Stimulated activated CD4-positive, alpha-beta T cell treated with anti-CD3 and anti-CD28 coated beads, Interleukin-15, amount 100 ng/mL, for 1 hour (primary cell): ENCODE measurements at regions not wholly inside any gene's neighbourhood (a gene's known extent, or its start where the extent isn't known, plus 50 kb on each side); places are given as distances from the start of the nearest gene placed in this dataset.

ENCODE experiments used
- DNase-seq, 2 donors: peaks; one replicate each; pipeline ENCODE4 v3.0.0-alpha.2; 2020; ENCODE audit warnings: low read depth in 1 of 2, low spot score in 1 of 2

GRCh38 chr11:62073061-62073460 is 50.8 kb upstream of the INCENP start:
- no peak for DNase-seq

- no peak for DNase-seq
Measured at GRCh38 chr11:62071408-62071807, 52.4 kb upstream of the INCENP start.

GRCh38 chr11:62069986-62070919 is 53.6 kb upstream of the INCENP start:
- DNase-seq = no peak

DNA sequence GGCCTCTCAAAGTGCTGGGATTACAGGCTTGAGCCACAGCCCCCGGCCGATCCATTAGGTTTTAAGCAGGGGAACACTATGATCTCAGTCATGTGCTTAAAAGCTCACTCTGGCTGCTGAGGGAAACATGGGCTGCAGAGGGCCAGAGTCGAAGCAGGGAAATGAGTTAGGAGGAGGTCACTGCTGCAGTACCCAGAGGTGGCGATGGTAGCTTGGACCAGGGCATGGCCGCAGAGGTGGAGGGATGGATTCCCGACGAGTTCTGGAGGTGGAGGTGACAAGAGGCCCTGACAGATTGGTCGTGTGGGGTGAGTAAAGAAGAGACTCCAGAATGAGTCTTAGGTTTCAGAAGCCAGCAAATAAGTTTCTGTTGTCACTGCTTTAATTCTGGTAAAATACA is 54.4 kb upstream of the INCENP start:
- no peak for DNase-seq

DNA sequence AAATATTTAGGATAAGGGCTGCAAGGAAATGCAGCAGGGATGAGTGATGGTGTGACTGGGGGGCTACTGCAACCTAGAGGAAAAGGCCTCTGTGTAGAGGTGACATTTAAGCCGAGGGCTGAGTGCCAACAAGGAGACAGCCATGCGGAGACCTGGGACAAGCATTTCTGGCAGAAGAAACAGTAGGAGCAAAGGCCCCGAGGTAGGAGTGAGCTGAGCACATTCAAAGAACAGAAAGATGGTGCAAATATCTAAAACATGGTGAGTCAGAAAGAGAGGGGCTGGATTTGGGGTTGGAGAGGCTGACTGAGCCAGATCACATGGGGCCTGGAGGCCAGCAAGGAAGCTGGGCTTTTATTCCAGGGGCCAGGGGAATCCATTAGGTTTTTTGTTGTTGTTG is 55.1 kb upstream of the INCENP start:
- no peak for DNase-seq

- no peak for DNase-seq
Measured at GRCh38 chr11:62067741-62068140, 56.1 kb upstream of the INCENP start.

GRCh38 chr11:62064221-62064620 is 59.6 kb upstream of the INCENP start:
- DNase-seq = no peak

DNA sequence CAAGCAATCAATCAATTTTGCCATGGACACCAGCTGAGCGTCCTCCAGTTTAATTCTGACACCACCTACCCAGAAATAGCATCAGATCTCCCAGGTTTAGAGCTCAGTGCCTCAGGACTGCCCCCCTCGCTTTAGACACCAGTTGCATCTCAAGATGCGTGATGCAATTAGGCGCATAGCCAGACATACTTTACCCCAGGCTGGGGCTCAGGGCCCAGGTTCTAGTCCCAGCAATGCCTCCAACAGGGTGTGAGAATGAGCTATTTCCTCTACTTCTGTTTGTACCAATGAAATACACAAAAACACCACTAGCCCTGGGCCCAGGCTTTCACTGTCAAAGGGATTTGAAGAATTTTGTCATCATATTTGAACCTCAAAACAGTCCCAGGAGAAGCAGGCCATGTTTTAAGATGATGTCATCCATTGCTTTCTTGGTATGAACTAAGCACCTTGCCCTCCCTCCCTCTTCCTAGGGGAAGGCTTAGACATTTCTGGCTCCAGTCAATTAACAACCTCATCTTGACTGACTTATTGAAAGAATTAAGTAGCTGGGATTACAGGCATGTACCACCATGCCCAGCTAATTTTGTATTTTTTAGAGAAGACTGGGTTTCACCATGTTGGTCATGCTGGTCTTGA is 61.5 kb upstream of the INCENP start:
- DNase-seq = no peak

- no peak for DNase-seq
Measured at GRCh38 chr11:62061356-62062222, 62.2 kb upstream of the INCENP start.

- no peak for DNase-seq
Measured at GRCh38 chr11:62057069-62057468, 66.7 kb upstream of the INCENP start.

DNA sequence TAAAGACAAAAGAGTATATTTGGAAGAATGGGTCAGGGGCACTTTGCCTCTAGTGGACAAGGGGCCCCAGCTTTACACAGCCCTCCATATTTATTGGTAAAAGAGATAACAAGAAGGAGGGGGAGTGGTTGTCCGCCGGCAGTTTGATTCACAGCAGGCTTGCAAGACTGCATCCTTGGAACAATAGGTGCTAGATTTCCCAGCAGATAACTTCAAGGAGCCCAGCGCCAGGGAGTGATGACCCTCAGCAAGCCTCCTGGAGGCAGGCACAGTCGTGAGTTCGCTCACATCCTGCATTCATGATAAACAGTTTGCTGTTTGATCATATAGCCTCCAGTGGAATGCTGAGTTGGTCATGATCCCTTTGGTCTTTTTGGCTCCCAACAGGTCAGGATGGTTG is 67.8 kb upstream of the INCENP start:
- DNase-seq = no peak

DNA sequence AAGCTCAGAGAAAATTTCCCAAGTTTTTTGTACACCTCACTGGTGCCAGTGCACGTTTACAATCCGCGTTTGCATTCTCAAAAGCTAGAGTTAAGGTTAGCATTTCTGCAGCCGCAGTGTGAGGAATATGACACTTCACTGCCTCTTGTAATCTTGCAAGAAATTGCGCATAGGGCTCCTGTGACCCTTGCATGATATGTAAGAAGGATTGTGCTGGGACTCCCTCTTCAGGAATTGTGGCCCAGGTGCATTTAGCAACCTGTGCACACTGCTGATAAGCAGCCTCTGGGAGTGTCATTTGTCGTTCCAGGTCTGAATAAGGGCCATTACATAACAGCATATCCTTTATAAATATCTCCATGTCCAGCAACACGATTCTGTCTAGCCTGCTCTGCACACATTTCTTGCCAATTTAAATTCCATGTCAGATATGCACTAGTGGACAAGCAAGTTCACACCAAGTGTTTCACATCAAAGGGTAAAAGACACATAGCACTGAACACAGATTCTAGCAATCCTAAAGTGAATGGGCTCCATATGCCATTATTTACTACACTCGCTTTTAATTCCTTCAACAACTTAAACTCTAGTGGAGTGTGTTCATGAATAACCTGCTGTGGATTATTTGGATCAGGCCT is 69.2 kb upstream of the INCENP start:
- DNase-seq = no peak

DNA sequence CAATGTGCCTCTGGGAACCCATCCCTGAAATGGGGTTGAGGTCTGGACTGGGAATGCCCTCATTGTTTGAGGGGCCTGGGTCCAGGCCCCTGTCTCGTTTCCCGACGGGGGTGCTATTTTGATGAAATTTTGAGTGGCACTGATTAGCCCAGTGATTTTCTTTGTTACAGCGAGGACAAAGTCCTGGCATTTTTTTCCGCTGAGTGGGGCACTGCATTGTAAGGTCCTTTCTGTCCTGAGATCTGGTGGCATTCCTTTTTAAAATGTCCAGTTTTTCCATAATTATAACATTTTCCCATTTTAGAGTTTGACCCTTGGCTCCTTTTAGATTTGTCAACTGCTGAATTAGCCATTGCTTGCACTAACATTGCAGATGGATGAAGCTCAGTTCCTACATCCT is 69.7 kb upstream of the INCENP start:
- DNase-seq = no peak

- no peak for DNase-seq
Measured at GRCh38 chr11:62050716-62051115, 73.1 kb upstream of the INCENP start.

DNA sequence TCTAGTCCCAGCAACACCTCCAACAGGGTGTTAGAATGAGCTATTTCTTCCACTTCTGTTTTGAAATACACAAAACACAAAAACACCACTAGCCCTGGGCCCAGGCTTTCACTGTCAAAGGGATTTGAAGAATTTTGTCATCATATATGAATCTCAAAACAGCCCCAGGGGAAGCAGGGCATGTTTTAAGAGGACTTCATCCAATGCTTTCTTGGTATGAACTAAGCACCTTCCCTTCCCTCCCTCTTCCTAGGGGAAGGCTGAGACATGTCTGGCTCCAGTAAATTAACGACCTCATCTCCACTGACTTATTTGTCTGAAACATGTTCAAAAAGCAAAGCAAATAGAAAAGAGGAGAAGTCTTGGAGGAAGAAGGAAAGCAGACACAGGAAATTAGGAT is 75.7 kb upstream of the INCENP start:
- DNase-seq = no peak

- no peak for DNase-seq
Measured at GRCh38 chr11:62046568-62047100, 77.2 kb upstream of the INCENP start.

DNA sequence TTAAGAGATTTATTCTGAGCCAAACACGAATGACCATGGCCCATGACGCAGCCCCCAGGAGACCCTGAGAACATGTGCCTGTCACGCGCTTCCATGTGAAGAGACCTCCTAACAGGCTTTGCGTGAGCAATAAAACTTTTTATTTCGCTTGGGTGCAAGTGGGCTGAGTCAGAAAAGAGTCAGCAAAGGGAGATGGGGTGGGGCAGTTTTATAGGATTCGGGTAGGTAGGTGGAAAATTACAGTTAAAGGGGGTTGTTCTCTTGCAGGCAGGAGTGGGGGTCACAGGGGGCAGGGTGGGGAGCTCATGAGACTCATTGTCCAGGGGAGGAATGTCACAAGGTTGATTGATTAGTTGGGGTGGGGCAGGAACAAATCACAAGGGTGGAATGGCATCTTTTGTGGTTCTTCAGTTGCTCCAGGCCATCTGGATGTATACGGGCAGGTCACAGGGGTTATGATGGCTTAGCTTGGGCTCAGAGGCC is 77.2 kb upstream of the FTH1 start:
- DNase-seq = no peak

- no peak for DNase-seq
Measured at GRCh38 chr11:62035293-62035692, 67.9 kb upstream of the FTH1 start.

DNA sequence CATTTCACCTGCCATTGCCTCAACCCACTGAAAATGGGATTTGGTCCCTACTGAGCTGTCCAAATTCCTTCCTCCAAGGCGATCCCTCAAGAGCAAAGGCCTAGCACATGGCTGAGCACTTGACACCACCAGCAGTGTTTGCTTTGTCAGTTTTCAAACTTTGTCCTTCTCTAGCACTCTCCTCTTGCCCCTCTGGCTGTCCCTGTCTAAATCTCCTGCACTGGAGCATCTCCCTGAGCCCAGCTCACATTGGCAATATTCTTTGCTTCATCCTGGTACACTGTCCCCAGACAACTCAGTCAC is 66.6 kb upstream of the FTH1 start:
- no peak for DNase-seq

GRCh38 chr11:62033191-62034035 is 66.0 kb upstream of the FTH1 start:
- no peak for DNase-seq
